ENCODE measurements at regions not wholly inside any gene's neighbourhood (a gene's known extent, or its start where the extent isn't known, plus 50 kb on each side); places are given as distances from the start of the nearest gene placed in this dataset.

- Histone ChIP-seq H3K4me3 (no peak overlapping the region), H3K36me3 (no peaks in the 10 kb centered on the region), H3K9me3 (peaks cover 0 to 16% (median 0%) of the 10 kb centered on the region in 11 donors), H3K4me1 (no peaks in the 10 kb centered on the region), H3K27me3 (no peaks in the 10 kb centered on the region), H3K27ac (no peak overlapping the region)
- 45 to 56% methylated on average over 4 of the region's 4 CpGs for WGBS, 2 donors
- DNase-seq: peak in 1 of 2 donors; percentile 4
- no peak for TF ChIP-seq CTCF (IDR thresholded peaks at IDR 0.05)
- intact Hi-C loops (cut with DNase I): no loop called here
- no peak for ATAC-seq
Observed at GRCh38 chr3:96000966-96001365, 813.4 kb upstream of the EPHA6 start.

GRCh38 chr3:96007650-96008195, 806.7 kb upstream of the EPHA6 start:
- Histone ChIP-seq H3K27me3 (no peaks in the 10 kb centered on the region), H3K27ac (no peak overlapping the region), H3K4me3 (no peak overlapping the region), H3K4me1 (no peaks in the 10 kb centered on the region), H3K9me3 (no peaks in the 10 kb centered on the region), H3K36me3 (no peaks in the 10 kb centered on the region)
- intact Hi-C loops (cut with DNase I): no loop called here
- DNase-seq (no peak), ATAC-seq (no peak)
- no peak for TF ChIP-seq CTCF (IDR thresholded peaks at IDR 0.05)

GRCh38 chr3:96012939-96013338, 801.5 kb upstream of the EPHA6 start:
- WGBS, 2 donors: 72 to 77% methylated on average over 2 of the region's 2 CpGs
- Histone ChIP-seq H3K4me3 (no peak overlapping the region), H3K27ac (no peak overlapping the region), H3K9me3 (no peaks in the 10 kb centered on the region), H3K36me3 (no peaks in the 10 kb centered on the region), H3K4me1 (no peaks in the 10 kb centered on the region), H3K27me3 (no peaks in the 10 kb centered on the region)
- no peak for TF ChIP-seq CTCF (IDR thresholded peaks at IDR 0.05)
- DNase-seq (no peak), ATAC-seq (no peak)
- intact Hi-C loops (cut with DNase I): no loop called here

- TF ChIP-seq CTCF (IDR thresholded peaks at IDR 0.05): no peak
- no peaks in the 10 kb centered on the region for H3K9me3 ChIP-seq
- H3K4me3 ChIP-seq: no peak overlapping the region
- no peaks in the 10 kb centered on the region for H3K27me3 ChIP-seq
- intact Hi-C loops (cut with DNase I): no loop called here
- no peak for ATAC-seq
- no peak for DNase-seq
- H3K4me1 ChIP-seq: no peaks in the 10 kb centered on the region
- no peaks in the 10 kb centered on the region for H3K36me3 ChIP-seq
- 68 to 70% methylated on average over 3 of the region's 3 CpGs for WGBS, 2 donors
- H3K27ac ChIP-seq: no peak overlapping the region
Observed at GRCh38 chr3:96017556-96017955, 796.8 kb upstream of the EPHA6 start.

Data from heart right ventricle (tissue), 16 donors.